HL-60/S4 treated with phorbol 12-myristate 13-acetate at 8.2 ng/mL for 4 days and 3 days (cell line): ENCODE measurements at regions not wholly inside any gene's neighbourhood (a gene's known extent, or its start where the extent isn't known, plus 50 kb on each side); places are given as distances from the start of the nearest gene placed in this dataset.

ENCODE experiments used
- in situ Hi-C: fragments of 300-500 bp; cut with MboI; formaldehyde crosslinking; loops from 2 replicates; pipeline ENCODE4 v1.15.0; 2022; ENCODE audit warnings: low sequenced_read_pairs

- in situ Hi-C loops = no loop called here
These were observed 134.8 kb upstream of the RGMA start for GRCh38 chr15:93223803-93224202.

- in situ Hi-C loops = no loop called here
These were observed 132.7 kb upstream of the RGMA start for GRCh38 chr15:93221759-93222158.

- in situ Hi-C loops = no loop called here
These were observed 130.9 kb upstream of the RGMA start for GRCh38 chr15:93219859-93220420.

GRCh38 chr15:93217343-93217742 is 128.3 kb upstream of the RGMA start:
- in situ Hi-C loops = no loop called here

- in situ Hi-C loops = no loop called here
These were observed 125.1 kb upstream of the RGMA start for GRCh38 chr15:93214106-93214505.

GRCh38 chr15:93213281-93213680 is 124.3 kb upstream of the RGMA start:
- in situ Hi-C loops = no loop called here

GRCh38 chr15:93212578-93212977 is 123.6 kb upstream of the RGMA start:
- in situ Hi-C loops = no loop called here

- in situ Hi-C loops = no loop called here
These were observed 122.0 kb upstream of the RGMA start for GRCh38 chr15:93210995-93211394.

GRCh38 chr15:93209690-93210445 is 120.9 kb upstream of the RGMA start:
- in situ Hi-C loops = no loop called here

- in situ Hi-C loops = no loop called here
These were observed 117.9 kb upstream of the RGMA start for GRCh38 chr15:93206893-93207292.

- in situ Hi-C loops = no loop called here
These were observed 116.4 kb upstream of the RGMA start for GRCh38 chr15:93205413-93205812.

GRCh38 chr15:93203036-93203435 is 114.0 kb upstream of the RGMA start:
- in situ Hi-C loops = no loop called here

GRCh38 chr15:93202405-93202804 is 113.4 kb upstream of the RGMA start:
- in situ Hi-C loops = no loop called here

- in situ Hi-C loops = no loop called here
These were observed 112.9 kb upstream of the RGMA start for GRCh38 chr15:93201940-93202339.

GRCh38 chr15:93200837-93201226 is 111.8 kb upstream of the RGMA start:
- in situ Hi-C loops = no loop called here

- in situ Hi-C loops = no loop called here
These were observed 111.2 kb upstream of the RGMA start for GRCh38 chr15:93200081-93200836.

GRCh38 chr15:93196135-93196670 is 107.2 kb upstream of the RGMA start:
- in situ Hi-C loops = no loop called here

- in situ Hi-C loops = no loop called here
These were observed 106.1 kb upstream of the RGMA start for GRCh38 chr15:93195109-93195508.

GRCh38 chr15:93190238-93190637 is 101.2 kb upstream of the RGMA start:
- in situ Hi-C loops = no loop called here

GRCh38 chr15:93189561-93189960 is 100.5 kb upstream of the RGMA start:
- in situ Hi-C loops = no loop called here

GRCh38 chr15:93188236-93188635 is 99.2 kb upstream of the RGMA start:
- in situ Hi-C loops = no loop called here

GRCh38 chr15:93185796-93186195 is 96.8 kb upstream of the RGMA start:
- in situ Hi-C loops = no loop called here
